HG03460 (cell line): ENCODE measurements at regions not wholly inside any gene's neighbourhood (a gene's known extent, or its start where the extent isn't known, plus 50 kb on each side); places are given as distances from the start of the nearest gene placed in this dataset.

ENCODE experiments used
- ATAC-seq: cut with Tn5 transposase; IDR thresholded peaks from one replicate; pipeline ENCODE4 v1.9.1; 2021; ENCODE audit not compliant: unreplicated experiment

DNA sequence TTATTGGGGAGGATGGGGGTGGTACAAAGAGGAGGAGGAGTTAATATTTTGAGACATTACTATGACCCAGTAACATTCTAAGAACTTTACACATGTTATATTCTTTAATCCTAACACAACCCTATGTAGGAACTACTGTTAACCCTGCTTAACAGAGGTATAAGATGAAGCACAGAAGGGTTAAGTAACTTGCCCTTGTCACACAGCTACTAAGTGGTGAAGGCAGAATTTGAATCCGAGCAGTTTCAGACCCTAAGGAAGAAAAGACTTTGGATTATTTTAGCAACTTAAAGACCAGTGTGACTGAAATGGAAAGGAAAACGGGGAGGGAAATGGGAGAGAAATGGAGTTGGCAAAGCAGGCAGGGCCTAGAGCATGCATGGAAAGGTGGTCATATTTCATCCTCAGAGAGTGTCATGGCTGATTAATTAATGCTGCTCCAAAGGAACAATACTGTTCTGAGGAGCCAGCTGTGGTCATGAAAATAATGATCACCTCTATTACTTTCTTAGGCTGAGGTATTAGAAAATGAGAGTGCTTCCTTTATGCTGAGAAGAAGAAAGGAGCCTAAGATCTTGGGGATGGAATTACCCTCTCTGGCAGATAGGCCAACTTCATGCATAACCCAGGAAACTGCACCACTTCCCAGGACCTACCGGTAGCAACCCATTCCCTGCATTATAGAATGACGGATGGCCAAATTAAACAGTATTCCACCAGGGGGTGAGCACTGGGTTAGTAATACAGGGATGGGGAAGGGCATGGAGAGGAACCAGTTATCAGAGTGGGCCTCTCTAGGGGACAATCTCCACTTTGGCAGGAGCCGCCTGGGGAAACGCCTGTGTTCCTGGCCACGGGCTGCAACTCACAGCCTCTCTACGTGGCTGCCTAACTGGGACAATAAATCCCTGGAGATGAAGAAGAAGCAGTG is 50.1 kb upstream of the TNFAIP3 start:
- ATAC-seq, result no peak
